OCI-LY1 (cell line): ENCODE measurements at regions not wholly inside any gene's neighbourhood (a gene's known extent, or its start where the extent isn't known, plus 50 kb on each side); places are given as distances from the start of the nearest gene placed in this dataset.

Experiments
- H2AFZ ChIP-seq: fragments of 200-600 bp; sonication (generic), shearing (Covaris generic); 2 replicates; pipeline ENCODE4 v1.6.0; 2014; ENCODE audit warnings: antibody characterized with exemption, mild to moderate bottlenecking, low read length
- H3F3A ChIP-seq: fragments of 200-600 bp; sonication (generic), shearing (Covaris generic); 2 replicates; pipeline ENCODE4 v1.6.0; 2014; ENCODE audit warnings: mild to moderate bottlenecking, antibody characterized with exemption, low read length, moderate library complexity; ENCODE audit not compliant: insufficient read depth
- H3K27ac ChIP-seq: fragments of 200-600 bp; sonication (generic); 2 replicates; pipeline ENCODE4 v1.5.1; 2014; ENCODE audit warnings: low read length, mixed run types, mild to moderate bottlenecking, low read depth; ENCODE audit not compliant: poor library complexity, severe bottlenecking
- H3K27me3 ChIP-seq: fragments of 200-600 bp; sonication (generic); 2 replicates; pipeline ENCODE4 v1.6.0; 2014; ENCODE audit warnings: antibody characterized with exemption, mild to moderate bottlenecking, low read length, moderate library complexity; ENCODE audit not compliant: insufficient read depth
- H3K36me3 ChIP-seq: fragments of 200-600 bp; sonication (generic); 2 replicates; pipeline ENCODE4 v1.6.1; 2014; ENCODE audit warnings: mild to moderate bottlenecking, antibody characterized with exemption, low read length, moderate library complexity, mixed read lengths; ENCODE audit not compliant: insufficient read depth
- H3K4me1 ChIP-seq: fragments of 200-600 bp; sonication (generic); 2 replicates; pipeline ENCODE4 v1.5.1; 2014; ENCODE audit warnings: mild to moderate bottlenecking, low read length, moderate library complexity; ENCODE audit not compliant: insufficient read depth, severe bottlenecking
- H3K4me2 ChIP-seq: fragments of 200-600 bp; sonication (generic), shearing (Covaris generic); 2 replicates; pipeline ENCODE4 v1.6.1; 2014; ENCODE audit warnings: low read length
- H3K4me3 ChIP-seq: fragments of 200-600 bp; sonication (generic); 2 replicates; pipeline ENCODE4 v1.5.1; 2014; ENCODE audit warnings: low read length, low read depth, mild to moderate bottlenecking, mixed read lengths; ENCODE audit not compliant: poor library complexity, severe bottlenecking
- H3K79me2 ChIP-seq: fragments of 200-600 bp; shearing (Covaris generic); 2 replicates; pipeline ENCODE4 v1.6.1; 2016; ENCODE audit warnings: mixed run types, low read length, mixed read lengths; ENCODE audit not compliant: insufficient read depth
- H3K9ac ChIP-seq: fragments of 200-600 bp; sonication (generic), shearing (Covaris generic); 2 replicates; pipeline ENCODE4 v1.6.1; 2014; ENCODE audit warnings: mild to moderate bottlenecking, low read length, mixed read lengths
- H3K9me2 ChIP-seq: fragments of 200-600 bp; sonication (generic), shearing (Covaris generic); 2 replicates; pipeline ENCODE4 v1.6.1; 2014; ENCODE audit warnings: low read depth, mild to moderate bottlenecking, low read length, mixed read lengths
- H3K9me3 ChIP-seq: fragments of 200-600 bp; shearing (Covaris generic); 2 replicates; pipeline ENCODE4 v1.6.1; 2014; ENCODE audit warnings: low read length, mixed read lengths
- H4K20me1 ChIP-seq: fragments of 200-600 bp; sonication (generic), shearing (Covaris generic); 2 replicates; pipeline ENCODE4 v1.6.0; 2016; ENCODE audit warnings: mild to moderate bottlenecking, low read length; ENCODE audit not compliant: insufficient read depth
- EZH2 ChIP-seq: fragments of 200-600 bp; sonication (generic), shearing (Covaris generic); IDR thresholded peaks from 2 replicates; pipeline ENCODE4 v1.8.0; 2017; ENCODE audit warnings: borderline replicate concordance, mixed run types, mild to moderate bottlenecking, antibody characterized with exemption, low read length, moderate library complexity, mixed read lengths
- TF ChIP-seq, protein P1 (sequence below): fragments of 200-600 bp; sonication (generic), shearing (Covaris generic); IDR thresholded peaks from 2 replicates; pipeline ENCODE4 v1.5.1; 2017; ENCODE audit warnings: mild to moderate bottlenecking, antibody characterized with exemption, low read length, moderate library complexity, mixed read lengths

DNA sequence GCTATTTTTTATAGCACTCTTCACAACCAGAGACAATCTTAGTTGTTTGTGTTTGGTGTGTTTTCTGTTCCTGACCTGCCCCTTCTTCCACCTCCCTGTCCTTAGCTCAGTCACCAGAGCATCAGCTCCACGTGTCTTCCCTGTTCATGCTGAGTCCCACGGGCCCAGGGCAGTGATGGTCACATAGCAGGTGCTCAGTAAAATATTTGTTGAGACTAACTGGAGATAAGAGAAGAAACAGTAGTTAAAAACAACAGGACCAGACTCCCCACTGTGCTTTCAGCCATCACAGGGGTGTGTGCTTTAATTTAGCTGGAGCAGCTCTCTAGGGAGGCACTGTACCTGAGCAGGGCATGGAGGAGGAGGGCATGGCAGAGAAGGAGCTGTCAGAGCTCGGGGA lies 307.3 kb upstream of the ZNF32 start:
- no peaks in the 10 kb centered on the region for H4K20me1 ChIP-seq
- H3K4me3 ChIP-seq: no peak overlapping the region
- no peaks in the 10 kb centered on the region for H3K4me1 ChIP-seq
- H3K79me2 ChIP-seq: no peaks in the 10 kb centered on the region
- no peaks in the 10 kb centered on the region for H3K36me3 ChIP-seq
- H3K27me3 ChIP-seq: no peaks in the 10 kb centered on the region
- H3K27ac ChIP-seq: no peak overlapping the region
- TF ChIP-seq EZH2: no peak
- TF ChIP-seq, protein P1, sequence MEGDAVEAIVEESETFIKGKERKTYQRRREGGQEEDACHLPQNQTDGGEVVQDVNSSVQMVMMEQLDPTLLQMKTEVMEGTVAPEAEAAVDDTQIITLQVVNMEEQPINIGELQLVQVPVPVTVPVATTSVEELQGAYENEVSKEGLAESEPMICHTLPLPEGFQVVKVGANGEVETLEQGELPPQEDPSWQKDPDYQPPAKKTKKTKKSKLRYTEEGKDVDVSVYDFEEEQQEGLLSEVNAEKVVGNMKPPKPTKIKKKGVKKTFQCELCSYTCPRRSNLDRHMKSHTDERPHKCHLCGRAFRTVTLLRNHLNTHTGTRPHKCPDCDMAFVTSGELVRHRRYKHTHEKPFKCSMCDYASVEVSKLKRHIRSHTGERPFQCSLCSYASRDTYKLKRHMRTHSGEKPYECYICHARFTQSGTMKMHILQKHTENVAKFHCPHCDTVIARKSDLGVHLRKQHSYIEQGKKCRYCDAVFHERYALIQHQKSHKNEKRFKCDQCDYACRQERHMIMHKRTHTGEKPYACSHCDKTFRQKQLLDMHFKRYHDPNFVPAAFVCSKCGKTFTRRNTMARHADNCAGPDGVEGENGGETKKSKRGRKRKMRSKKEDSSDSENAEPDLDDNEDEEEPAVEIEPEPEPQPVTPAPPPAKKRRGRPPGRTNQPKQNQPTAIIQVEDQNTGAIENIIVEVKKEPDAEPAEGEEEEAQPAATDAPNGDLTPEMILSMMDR: no peak
- H3K9me2 ChIP-seq: no peaks in the 10 kb centered on the region
- H3K4me2 ChIP-seq: no peak overlapping the region
- H2AFZ ChIP-seq: no peak overlapping the region
- H3F3A ChIP-seq: no peaks in the 10 kb centered on the region
- no peak overlapping the region for H3K9ac ChIP-seq
- no peaks in the 10 kb centered on the region for H3K9me3 ChIP-seq

DNA sequence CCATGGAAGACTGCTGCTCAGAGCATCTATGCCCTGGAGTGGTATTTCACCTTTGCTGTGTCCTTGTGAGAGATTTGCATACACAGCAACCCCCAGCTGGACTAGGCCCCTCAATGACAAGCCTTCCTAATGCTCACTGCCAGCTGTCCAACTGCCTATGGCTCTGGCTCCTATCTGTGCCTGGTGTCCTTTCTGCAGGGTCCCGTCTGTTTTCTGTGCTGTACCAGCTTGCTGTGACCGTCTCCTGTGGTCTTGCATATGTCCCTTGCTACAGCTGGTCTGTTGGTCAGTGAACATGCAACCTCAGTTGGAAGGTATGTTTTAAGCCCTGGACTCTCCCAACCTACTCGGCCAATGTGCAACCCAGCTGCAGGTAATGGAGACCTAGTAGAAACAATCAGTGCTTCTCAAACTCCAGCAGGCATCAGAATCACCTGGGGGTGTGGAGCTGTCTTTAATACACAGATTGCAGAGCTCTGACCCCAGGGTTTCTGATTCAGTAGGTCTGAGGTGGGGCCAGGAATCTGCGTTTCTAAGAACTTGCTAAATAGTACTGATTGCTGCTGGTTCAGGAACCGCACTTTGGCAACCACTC lies 306.4 kb upstream of the ZNF32 start:
- Histone ChIP-seq H4K20me1 (no peaks in the 10 kb centered on the region), H3K27me3 (no peaks in the 10 kb centered on the region), H3K36me3 (no peaks in the 10 kb centered on the region), H3K27ac (no peak overlapping the region), H3K4me1 (no peaks in the 10 kb centered on the region), H3K9ac (no peak overlapping the region), H2AFZ (no peak overlapping the region), H3K79me2 (no peaks in the 10 kb centered on the region), H3K4me3 (no peak overlapping the region), H3K4me2 (no peak overlapping the region), H3K9me3 (no peaks in the 10 kb centered on the region), H3F3A (no peaks in the 10 kb centered on the region), H3K9me2 (no peaks in the 10 kb centered on the region)
- no peak for TF ChIP-seq EZH2
- TF ChIP-seq, protein P1: no peak

DNA sequence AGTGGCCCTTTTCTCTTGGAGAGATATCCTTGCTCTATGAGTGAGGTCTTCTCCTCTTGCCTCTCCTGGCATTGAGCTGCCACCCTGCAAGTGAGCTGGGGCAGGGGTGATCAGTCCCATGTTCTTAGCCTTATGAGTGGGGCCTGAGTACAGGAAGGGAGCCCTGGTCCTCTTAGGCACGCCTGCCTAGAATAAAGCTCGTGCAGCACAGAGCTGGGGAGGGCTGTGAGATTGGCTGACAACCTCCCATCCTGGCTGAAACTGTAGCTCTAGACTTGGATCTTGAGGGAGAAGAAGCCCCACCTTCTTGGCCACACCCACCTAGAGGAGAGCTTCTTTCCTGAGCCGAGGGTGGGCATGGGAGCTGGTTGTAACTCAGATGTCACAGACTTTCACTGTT lies 305.0 kb upstream of the ZNF32 start:
- Histone ChIP-seq H3K9me3 (no peaks in the 10 kb centered on the region), H3K4me2 (no peak overlapping the region)

More for the DNA sequence above, 305.0 kb upstream of the ZNF32 start:
- TF ChIP-seq, protein P1: no peak
- no peak for TF ChIP-seq EZH2
- no peak overlapping the region for H3K27ac ChIP-seq
- H3K79me2 ChIP-seq: no peaks in the 10 kb centered on the region
- H3F3A ChIP-seq: no peaks in the 10 kb centered on the region
- H3K4me1 ChIP-seq: no peaks in the 10 kb centered on the region
- H4K20me1 ChIP-seq: no peaks in the 10 kb centered on the region
- 0 out of 2 replicates have a peak, but pooled peaks cover 3% of the 10 kb centered on the region for H3K9me2 ChIP-seq
- H3K4me3 ChIP-seq: no peak overlapping the region
- H2AFZ ChIP-seq: no peak overlapping the region
- H3K36me3 ChIP-seq: no peaks in the 10 kb centered on the region
- no peaks in the 10 kb centered on the region for H3K27me3 ChIP-seq
- H3K9ac ChIP-seq: no peak overlapping the region
